CD4-positive, alpha-beta T cell treated with Interleukin-21 for 1 hour (primary cell): ENCODE measurements at regions not wholly inside any gene's neighbourhood (a gene's known extent, or its start where the extent isn't known, plus 50 kb on each side); places are given as distances from the start of the nearest gene placed in this dataset.
"Not testable (repeated sequence)": the region's sequence is repeated elsewhere in the genome, so short reads cannot be mapped to it uniquely, and the experiment has no call there.

Experiments
- DNase-seq: peaks from one replicate; pipeline ENCODE4 v3.0.0-alpha.2; 2020

- DNase-seq, result no peak
These were observed 367.8 kb downstream of the TLE1 start for GRCh38 chr9:81321551-81321950.

- no peak for DNase-seq
These were observed 368.4 kb downstream of the TLE1 start for GRCh38 chr9:81320909-81321482.

- no peak for DNase-seq
These were observed 370.8 kb downstream of the TLE1 start for GRCh38 chr9:81318571-81318970.

- no peak for DNase-seq
These were observed 371.4 kb downstream of the TLE1 start for GRCh38 chr9:81317939-81318338.

- DNase-seq, result no peak
These were observed 372.1 kb downstream of the TLE1 start for GRCh38 chr9:81317223-81317622.

- DNase-seq, result no peak
These were observed 374.9 kb downstream of the TLE1 start for GRCh38 chr9:81314490-81314889.

DNA sequence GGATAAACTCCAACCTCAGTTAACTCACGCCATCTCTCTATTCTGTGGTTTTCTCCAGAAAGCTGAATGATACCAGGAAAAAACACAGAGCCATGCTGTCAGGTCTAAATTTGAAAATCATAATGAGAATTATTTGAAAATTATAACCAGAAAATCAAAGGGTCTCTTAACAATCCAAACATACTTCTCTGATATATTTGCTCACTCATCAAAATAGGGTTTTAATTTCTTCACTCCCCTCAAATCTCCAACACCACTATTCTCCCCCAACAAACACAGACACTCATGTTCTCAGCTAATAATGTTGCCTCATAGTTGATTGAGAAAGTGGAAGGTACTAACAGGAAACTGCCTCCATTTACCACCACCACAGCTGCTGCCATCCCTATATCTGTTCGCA lies 375.5 kb downstream of the TLE1 start:
- DNase-seq, result no peak

DNA sequence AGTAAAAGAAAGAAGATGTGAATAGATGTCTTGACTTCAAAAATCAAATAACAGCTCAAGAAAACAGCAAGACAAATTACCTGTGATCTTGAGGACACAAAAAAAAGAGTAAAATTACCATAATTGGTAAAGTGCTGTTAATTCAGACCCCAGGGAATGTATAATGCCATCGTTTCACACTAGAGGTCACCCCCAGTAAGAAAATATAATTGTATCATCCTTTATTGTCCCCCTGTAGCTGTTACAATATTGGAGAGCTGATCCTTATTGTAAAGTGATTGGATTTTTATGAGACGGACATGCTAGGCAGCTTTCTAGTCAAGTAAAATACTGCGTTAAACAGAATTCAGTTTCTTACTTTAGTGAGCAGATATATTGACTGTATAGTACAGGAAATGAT lies 377.0 kb downstream of the TLE1 start:
- no peak for DNase-seq

GRCh38 chr9:81308404-81308803 lies 380.9 kb downstream of the TLE1 start:
- DNase-seq, result no peak

DNA sequence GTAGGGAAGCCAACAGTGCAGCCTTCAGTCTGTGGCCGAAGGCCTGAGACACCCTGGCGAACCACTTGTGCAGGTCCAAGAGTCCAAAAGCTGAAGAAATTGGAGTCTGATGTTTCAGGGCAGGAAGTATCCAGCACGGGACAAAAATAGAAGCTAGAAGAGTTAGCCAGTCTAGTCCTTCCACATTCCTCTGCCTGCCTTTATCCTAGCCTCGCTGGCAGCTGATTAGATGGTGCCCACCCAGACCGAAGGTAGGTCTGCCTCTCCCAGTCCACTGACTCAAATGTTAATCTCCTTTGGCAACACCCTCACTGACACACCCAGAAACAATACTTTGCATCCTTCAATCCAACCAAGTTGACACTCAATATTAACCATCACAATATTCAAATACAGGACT lies 381.6 kb downstream of the TLE1 start:
- not testable (repeated sequence) for DNase-seq

- DNase-seq, result no peak
These were observed 383.7 kb downstream of the TLE1 start for GRCh38 chr9:81305561-81306182.

DNA sequence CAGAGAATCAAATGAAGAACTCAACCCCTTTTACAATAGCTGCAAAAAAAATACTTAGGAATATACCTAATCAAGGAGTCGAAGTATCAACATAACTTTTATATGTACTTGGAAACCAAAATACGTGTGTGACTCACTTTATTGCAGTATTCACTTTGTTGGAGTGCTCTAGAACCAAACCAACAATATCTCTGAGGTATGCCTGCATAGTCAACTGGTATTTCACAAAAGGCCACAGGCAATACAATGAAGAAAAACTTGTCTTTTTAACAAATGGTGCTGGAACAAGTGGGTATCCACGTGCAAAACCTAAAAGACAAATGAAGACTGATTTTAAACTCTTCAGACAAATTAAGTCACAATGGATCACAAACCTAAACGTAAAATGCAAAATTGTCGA lies 385.7 kb downstream of the TLE1 start:
- DNase-seq, result no peak

DNA sequence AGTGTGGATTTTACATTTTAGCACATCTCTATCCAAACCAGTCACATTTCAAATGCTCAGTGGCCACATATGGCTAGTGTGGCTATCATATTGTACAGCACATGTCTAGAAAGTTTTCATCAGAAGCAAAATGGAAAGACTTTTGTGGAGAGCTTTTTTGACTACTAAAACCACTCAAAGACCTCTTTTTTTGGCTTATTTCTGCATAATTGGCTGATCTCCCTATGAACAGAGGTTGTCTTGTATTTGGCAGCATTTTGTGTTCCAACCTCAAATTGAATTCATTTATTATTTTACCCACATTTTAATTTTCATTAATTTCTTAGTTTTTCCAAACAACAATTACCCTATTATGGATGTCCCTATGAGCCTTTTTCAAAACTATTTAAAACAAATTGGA lies 395.7 kb downstream of the TLE1 start:
- DNase-seq, result no peak

- DNase-seq, result no peak
These were observed 397.1 kb downstream of the TLE1 start for GRCh38 chr9:81292056-81292805.

- DNase-seq, result no peak
These were observed 399.7 kb downstream of the TLE1 start for GRCh38 chr9:81289622-81290021.

GRCh38 chr9:81268048-81268447 lies 421.3 kb downstream of the TLE1 start:
- no peak for DNase-seq

- DNase-seq, result no peak
These were observed 422.7 kb downstream of the TLE1 start for GRCh38 chr9:81266674-81267073.

DNA sequence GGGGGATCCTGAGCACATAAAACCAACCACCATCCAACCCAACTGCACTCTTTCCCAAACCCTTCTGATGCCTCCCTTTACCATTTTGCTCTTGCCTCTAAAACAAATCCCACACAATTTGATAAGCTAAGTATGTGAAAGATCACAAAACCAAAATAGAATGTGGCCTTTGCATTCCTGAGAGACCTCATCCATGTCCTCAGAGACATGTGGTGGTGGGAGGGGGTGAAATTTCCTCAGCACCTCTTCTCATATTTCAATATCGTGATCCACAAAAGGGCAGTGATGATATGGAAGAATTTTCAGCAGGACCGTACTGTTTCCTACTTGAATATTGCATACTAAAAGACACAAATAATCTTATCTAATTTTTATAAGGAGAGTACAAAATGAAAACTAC lies 423.3 kb downstream of the TLE1 start:
- no peak for DNase-seq

GRCh38 chr9:81264516-81264915 lies 424.8 kb downstream of the TLE1 start:
- DNase-seq, result no peak

DNA sequence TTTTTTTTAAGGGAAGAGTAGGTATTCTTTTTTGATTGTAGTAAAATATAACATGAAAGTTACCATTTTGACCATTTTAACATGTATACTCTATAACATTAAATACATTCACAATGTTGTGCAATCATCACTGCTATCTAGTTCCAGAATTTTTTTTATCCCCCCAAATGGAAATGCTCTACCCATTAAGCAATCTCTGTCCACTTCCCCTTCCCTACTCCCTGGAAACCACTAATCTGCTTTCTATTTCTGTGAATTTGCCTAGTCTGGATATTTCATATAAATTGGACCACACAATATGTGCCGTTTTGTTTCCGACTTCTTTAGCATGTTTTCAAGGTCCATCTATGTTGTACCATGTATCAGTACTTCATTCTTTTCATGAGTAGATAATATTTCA lies 429.5 kb downstream of the TLE1 start:
- no peak for DNase-seq

- no peak for DNase-seq
These were observed 433.0 kb downstream of the TLE1 start for GRCh38 chr9:81256368-81256767.

DNA sequence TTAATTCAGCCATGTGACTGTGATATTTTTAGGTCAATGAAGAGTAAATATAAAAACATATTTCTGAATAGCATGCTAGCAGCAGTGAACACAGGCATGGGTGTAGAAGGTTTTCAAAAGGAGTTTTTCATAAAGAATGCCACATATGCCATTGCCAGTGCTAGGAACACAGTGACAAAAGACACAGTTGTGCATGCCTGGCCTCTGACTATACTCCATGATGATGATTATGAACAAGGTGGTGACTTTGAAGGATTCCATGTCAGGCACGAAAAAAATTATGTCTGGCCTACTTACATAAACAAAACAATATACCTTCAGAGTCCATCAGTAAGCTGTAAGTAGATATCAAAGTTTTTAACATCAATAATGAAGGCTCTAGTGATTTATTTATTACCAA lies 438.7 kb downstream of the TLE1 start:
- no peak for DNase-seq

DNA sequence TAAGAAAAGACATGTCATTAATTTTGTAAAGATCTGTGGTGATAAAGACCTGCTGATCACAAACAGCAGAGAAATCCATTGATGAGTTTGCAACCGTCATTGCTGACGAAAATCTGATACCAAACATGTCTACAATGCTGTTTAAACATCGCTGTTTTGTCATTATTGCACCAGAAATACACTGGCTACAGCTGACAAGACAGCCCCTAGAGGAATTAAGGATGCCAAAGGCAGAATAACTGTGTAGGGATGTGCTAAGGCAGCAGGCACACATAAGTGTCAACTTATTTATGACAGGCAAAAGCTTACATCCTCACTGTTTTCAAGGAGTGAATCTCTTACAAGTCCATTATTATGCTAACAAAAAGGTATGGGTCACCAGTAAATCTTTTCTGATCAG lies 439.3 kb downstream of the TLE1 start:
- DNase-seq, result no peak

GRCh38 chr9:81245254-81245956 lies 443.9 kb downstream of the TLE1 start:
- no peak for DNase-seq
